HUES6 (cell line): ENCODE measurements at regions not wholly inside any gene's neighbourhood (a gene's known extent, or its start where the extent isn't known, plus 50 kb on each side); places are given as distances from the start of the nearest gene placed in this dataset.

Experiments used
- H3K27ac ChIP-seq: 2 replicates; pipeline ENCODE4 v1.7.0; 2013; ENCODE audit warnings: low read depth, mild to moderate bottlenecking, low read length, inconsistent platforms
- H3K27me3 ChIP-seq: 2 replicates; pipeline ENCODE4 v1.6.1; 2013; ENCODE audit warnings: low read length; ENCODE audit not compliant: control insufficient read depth, insufficient read depth
- H3K36me3 ChIP-seq: 2 replicates; pipeline ENCODE4 v1.6.1; 2013; ENCODE audit warnings: low read length; ENCODE audit not compliant: control insufficient read depth, insufficient read depth
- H3K4me1 ChIP-seq: 2 replicates; pipeline ENCODE4 v1.6.1; 2013; ENCODE audit warnings: low read length; ENCODE audit not compliant: control insufficient read depth, insufficient read depth
- H3K4me3 ChIP-seq: 2 replicates; pipeline ENCODE4 v1.5.1; 2013; ENCODE audit warnings: low read depth, low read length
- H3K9ac ChIP-seq: one replicate; pipeline ENCODE4 v1.6.1; 2013; ENCODE audit warnings: mild to moderate bottlenecking, low read length
- H3K9me3 ChIP-seq: 2 replicates; pipeline ENCODE4 v1.6.1; 2013; ENCODE audit warnings: low read depth, low read length; ENCODE audit not compliant: control insufficient read depth, insufficient read depth

- Histone ChIP-seq H3K36me3 (no peaks in the 10 kb centered on the region), H3K4me1 (no peaks in the 10 kb centered on the region), H3K9ac (no peak overlapping the region), H3K4me3 (no peak overlapping the region), H3K27ac (no peak overlapping the region), H3K27me3 (no peaks in the 10 kb centered on the region), H3K9me3 (no peaks in the 10 kb centered on the region)
Observed at GRCh38 chr5:156121882-156122281, 205.1 kb upstream of the SGCD start.

GRCh38 chr5:156124708-156125107 is 202.3 kb upstream of the SGCD start:
- H3K27me3 ChIP-seq, result no peaks in the 10 kb centered on the region
- H3K4me3 ChIP-seq, result no peak overlapping the region
- H3K9me3 ChIP-seq, result no peaks in the 10 kb centered on the region
- H3K36me3 ChIP-seq, result no peaks in the 10 kb centered on the region
- no peak overlapping the region for H3K27ac ChIP-seq
- H3K9ac ChIP-seq, result no peak overlapping the region
- H3K4me1 ChIP-seq, result no peaks in the 10 kb centered on the region

GRCh38 chr5:156125118-156125517 is 201.8 kb upstream of the SGCD start:
- H3K27me3 ChIP-seq, result no peaks in the 10 kb centered on the region
- no peaks in the 10 kb centered on the region for H3K9me3 ChIP-seq
- no peaks in the 10 kb centered on the region for H3K36me3 ChIP-seq
- H3K9ac ChIP-seq, result no peak overlapping the region
- no peaks in the 10 kb centered on the region for H3K4me1 ChIP-seq
- no peak overlapping the region for H3K4me3 ChIP-seq
- H3K27ac ChIP-seq, result no peak overlapping the region

- Histone ChIP-seq H3K4me1 (no peaks in the 10 kb centered on the region), H3K4me3 (no peak overlapping the region), H3K36me3 (no peaks in the 10 kb centered on the region), H3K27ac (no peak overlapping the region), H3K9ac (no peak overlapping the region), H3K27me3 (no peaks in the 10 kb centered on the region), H3K9me3 (no peaks in the 10 kb centered on the region)
Observed at GRCh38 chr5:156126716-156127115, 200.2 kb upstream of the SGCD start.

GRCh38 chr5:156128026-156128425 is 198.9 kb upstream of the SGCD start:
- H3K9ac ChIP-seq, result no peak overlapping the region
- no peak overlapping the region for H3K4me3 ChIP-seq
- no peaks in the 10 kb centered on the region for H3K36me3 ChIP-seq
- no peak overlapping the region for H3K27ac ChIP-seq
- H3K4me1 ChIP-seq, result no peaks in the 10 kb centered on the region
- no peaks in the 10 kb centered on the region for H3K27me3 ChIP-seq
- no peaks in the 10 kb centered on the region for H3K9me3 ChIP-seq

- Histone ChIP-seq H3K36me3 (no peaks in the 10 kb centered on the region), H3K27me3 (no peaks in the 10 kb centered on the region), H3K4me1 (no peaks in the 10 kb centered on the region), H3K27ac (no peak overlapping the region), H3K4me3 (no peak overlapping the region), H3K9me3 (no peaks in the 10 kb centered on the region), H3K9ac (no peak overlapping the region)
Observed at GRCh38 chr5:156134216-156134615, 192.7 kb upstream of the SGCD start.

GRCh38 chr5:156135531-156135930 is 191.4 kb upstream of the SGCD start:
- Histone ChIP-seq H3K9ac (no peak overlapping the region), H3K4me3 (no peak overlapping the region), H3K27me3 (no peaks in the 10 kb centered on the region), H3K4me1 (no peaks in the 10 kb centered on the region), H3K9me3 (no peaks in the 10 kb centered on the region), H3K27ac (no peak overlapping the region), H3K36me3 (no peaks in the 10 kb centered on the region)

- Histone ChIP-seq H3K9me3 (peaks cover 4% of the 10 kb centered on the region; the same call in 1 of the 2 replicates), H3K27me3 (no peaks in the 10 kb centered on the region), H3K27ac (no peak overlapping the region), H3K4me1 (no peaks in the 10 kb centered on the region), H3K4me3 (no peak overlapping the region), H3K9ac (no peak overlapping the region), H3K36me3 (no peaks in the 10 kb centered on the region)
Observed at GRCh38 chr5:156137071-156137869, 189.7 kb upstream of the SGCD start.

GRCh38 chr5:156142867-156143266 is 184.1 kb upstream of the SGCD start:
- Histone ChIP-seq H3K36me3 (no peaks in the 10 kb centered on the region), H3K4me1 (no peaks in the 10 kb centered on the region), H3K27ac (no peak overlapping the region), H3K9ac (no peak overlapping the region), H3K4me3 (no peak overlapping the region), H3K27me3 (no peaks in the 10 kb centered on the region), H3K9me3 (peaks cover 16% of the 10 kb centered on the region)

GRCh38 chr5:156147261-156147943 is 179.6 kb upstream of the SGCD start:
- H3K9ac ChIP-seq, result no peak overlapping the region
- no peaks in the 10 kb centered on the region for H3K36me3 ChIP-seq
- no peaks in the 10 kb centered on the region for H3K27me3 ChIP-seq

GRCh38 chr5:156147944-156148285 is 179.0 kb upstream of the SGCD start:
- H3K27me3 ChIP-seq, result no peaks in the 10 kb centered on the region
- no peak overlapping the region for H3K9ac ChIP-seq
- H3K27ac ChIP-seq, result no peak overlapping the region
- no peaks in the 10 kb centered on the region for H3K4me1 ChIP-seq
- H3K9me3 ChIP-seq, result peaks cover 6% of the 10 kb centered on the region
- no peak overlapping the region for H3K4me3 ChIP-seq
- no peaks in the 10 kb centered on the region for H3K36me3 ChIP-seq

More at GRCh38 chr5:156147261-156147943, 179.6 kb upstream of the SGCD start:
- Histone ChIP-seq H3K4me1 (no peaks in the 10 kb centered on the region), H3K27ac (no peak overlapping the region), H3K9me3 (peaks cover 10% of the 10 kb centered on the region), H3K4me3 (no peak overlapping the region)
